Vagina (tissue), 2 donors: ENCODE measurements at regions not wholly inside any gene's neighbourhood (a gene's known extent, or its start where the extent isn't known, plus 50 kb on each side); places are given as distances from the start of the nearest gene placed in this dataset.

Source experiments
- CTCF ChIP-seq, 3 experiments: fragments of 450-650 bp in 2 of 3; fragments of 200-600 bp in 1 of 3; sonication (generic) in 1 of 3; IDR thresholded peaks; one replicate each; pipeline ENCODE4 v1.5.1; 2017 to 2019; ENCODE audit warnings: antibody characterized with exemption in 3 of 3, mild to moderate bottlenecking in 2 of 3, moderate library complexity in 2 of 3
- POLR2A ChIP-seq, 2 donors: fragments of 450-650 bp; IDR thresholded peaks; one replicate each; pipeline ENCODE4 v1.6.1; 2017; ENCODE audit warnings: antibody characterized with exemption in 2 of 2, mild to moderate bottlenecking in 2 of 2, moderate library complexity in 2 of 2

- TF ChIP-seq CTCF (IDR thresholded peaks at IDR 0.05): no peak
- no peak for TF ChIP-seq POLR2A (IDR thresholded peaks at IDR 0.05)
Measured at GRCh38 chr16:79870016-79870886, 269.7 kb upstream of the MAF start.
